GM19372 (cell line): ENCODE measurements at regions not wholly inside any gene's neighbourhood (a gene's known extent, or its start where the extent isn't known, plus 50 kb on each side); places are given as distances from the start of the nearest gene placed in this dataset.

Experiments used
- ATAC-seq: cut with Tn5 transposase; IDR thresholded peaks from one replicate; pipeline ENCODE4 v1.9.1; 2021; ENCODE audit warnings: mild to moderate bottlenecking, low read depth, moderate library complexity; ENCODE audit not compliant: unreplicated experiment

- ATAC-seq: no peak
Observed at GRCh38 chr1:56063461-56063860, 515.9 kb downstream of the PLPP3 start.

GRCh38 chr1:56062625-56063024 is 516.7 kb downstream of the PLPP3 start:
- ATAC-seq: no peak

- no peak for ATAC-seq
Observed at GRCh38 chr1:56061824-56062223, 517.5 kb downstream of the PLPP3 start.

GRCh38 chr1:56060906-56061305 is 518.5 kb downstream of the PLPP3 start:
- ATAC-seq: no peak

- no peak for ATAC-seq
Observed at GRCh38 chr1:56057466-56058405, 521.6 kb downstream of the PLPP3 start.

GRCh38 chr1:56056438-56057287 is 522.7 kb downstream of the PLPP3 start:
- ATAC-seq: no peak

GRCh38 chr1:56054959-56055358 is 524.4 kb downstream of the PLPP3 start:
- no peak for ATAC-seq

GRCh38 chr1:56052041-56052440 is 527.3 kb downstream of the PLPP3 start:
- no peak for ATAC-seq

GRCh38 chr1:56050911-56051310 is 528.5 kb downstream of the PLPP3 start:
- ATAC-seq: no peak

GRCh38 chr1:56045477-56045876 is 533.9 kb downstream of the PLPP3 start:
- no peak for ATAC-seq

- ATAC-seq: no peak
Observed at GRCh38 chr1:56045062-56045461, 534.3 kb downstream of the PLPP3 start.

- no peak for ATAC-seq
Observed at GRCh38 chr1:56036479-56036878, 542.9 kb downstream of the PLPP3 start.

- no peak for ATAC-seq
Observed at GRCh38 chr1:56034847-56035481, 544.4 kb downstream of the PLPP3 start.

GRCh38 chr1:56034222-56034621 is 545.1 kb downstream of the PLPP3 start:
- no peak for ATAC-seq

- no peak for ATAC-seq
Observed at GRCh38 chr1:56033321-56034037, 545.9 kb downstream of the PLPP3 start.

GRCh38 chr1:56032096-56032676 is 547.2 kb downstream of the PLPP3 start:
- no peak for ATAC-seq

GRCh38 chr1:56031001-56031400 is 548.4 kb downstream of the PLPP3 start:
- ATAC-seq: no peak

GRCh38 chr1:56029319-56030003 is 549.9 kb downstream of the PLPP3 start:
- ATAC-seq: no peak

GRCh38 chr1:56028911-56029310 is 550.5 kb downstream of the PLPP3 start:
- ATAC-seq: no peak
